Osteoblast (primary cell): ENCODE measurements at regions not wholly inside any gene's neighbourhood (a gene's known extent, or its start where the extent isn't known, plus 50 kb on each side); places are given as distances from the start of the nearest gene placed in this dataset.
"Not testable (repeated sequence)": the region's sequence is repeated elsewhere in the genome, so short reads cannot be mapped to it uniquely, and the experiment has no call there.

Experiments
- DNase-seq: peaks from one replicate; pipeline ENCODE4 v3.0.0; 2011; ENCODE audit warnings: low spot score, mixed read lengths; ENCODE audit not compliant: insufficient read length; ENCODE audit errors: missing footprints
- H2AFZ ChIP-seq: 2 replicates; pipeline ENCODE4 v1.6.0; 2011; ENCODE audit warnings: mild to moderate bottlenecking, low read length
- H3K27ac ChIP-seq: 2 replicates; pipeline ENCODE4 v1.5.1; 2011; ENCODE audit warnings: mild to moderate bottlenecking, low read depth, low read length, moderate library complexity
- H3K27me3 ChIP-seq: 2 replicates; pipeline ENCODE4 v1.6.0; 2012; ENCODE audit warnings: mild to moderate bottlenecking, control low read depth, inconsistent platforms, low read length, moderate library complexity; ENCODE audit not compliant: insufficient read depth
- H3K36me3 ChIP-seq: 2 replicates; pipeline ENCODE4 v1.5.1; 2011; ENCODE audit warnings: mild to moderate bottlenecking, low read length, control low read depth, moderate library complexity; ENCODE audit not compliant: insufficient read depth
- H3K4me1 ChIP-seq: 2 replicates; pipeline ENCODE4 v1.5.1; 2011; ENCODE audit warnings: mild to moderate bottlenecking, low read length, control low read depth, moderate library complexity; ENCODE audit not compliant: insufficient read depth
- H3K4me2 ChIP-seq: 2 replicates; pipeline ENCODE4 v1.6.0; 2011; ENCODE audit warnings: mild to moderate bottlenecking, low read length; ENCODE audit not compliant: insufficient read depth
- H3K4me3 ChIP-seq: fragments of 200-600 bp; sonication (generic); 3 replicates; pipeline ENCODE4 v1.5.1; 2012; ENCODE audit warnings: mild to moderate bottlenecking, low read length, inconsistent platforms; ENCODE audit not compliant: insufficient read depth
- H3K79me2 ChIP-seq: 2 replicates; pipeline ENCODE4 v1.6.0; 2012; ENCODE audit warnings: mild to moderate bottlenecking, low read length, control low read depth, inconsistent platforms; ENCODE audit not compliant: insufficient read depth
- H3K9me3 ChIP-seq: 2 replicates; pipeline ENCODE4 v1.5.1; 2011; ENCODE audit warnings: low read depth, low read length, control low read depth
- H4K20me1 ChIP-seq: 2 replicates; pipeline ENCODE4 v1.6.0; 2012; ENCODE audit warnings: mild to moderate bottlenecking, low read length, control low read depth; ENCODE audit not compliant: insufficient read depth
- CTCF ChIP-seq: IDR thresholded peaks from 2 replicates; pipeline ENCODE4 v1.5.1; 2011; ENCODE audit warnings: mild to moderate bottlenecking, low read depth, low read length, moderate library complexity; ENCODE audit errors: extremely low read depth

GRCh38 chr3:143918848-143919247, 52.8 kb upstream of the DIPK2A start:
- Histone ChIP-seq H2AFZ (no peak overlapping the region), H3K36me3 (no peaks in the 10 kb centered on the region), H3K9me3 (no peaks in the 10 kb centered on the region), H3K4me2 (no peak overlapping the region), H3K4me1 (no peaks in the 10 kb centered on the region), H3K27ac (no peak overlapping the region), H3K27me3 (no peaks in the 10 kb centered on the region), H3K4me3 (no peak overlapping the region), H4K20me1 (no peaks in the 10 kb centered on the region), H3K79me2 (no peaks in the 10 kb centered on the region)
- peak; percentile 3 for DNase-seq
- no peak for TF ChIP-seq CTCF

- not testable (repeated sequence) for H3K27me3 ChIP-seq, H3K4me2 ChIP-seq, H3K4me1 ChIP-seq, H3K27ac ChIP-seq, H3K36me3 ChIP-seq, H3K79me2 ChIP-seq, H3K4me3 ChIP-seq, H4K20me1 ChIP-seq, H3K9me3 ChIP-seq, H2AFZ ChIP-seq, DNase-seq
Observed at GRCh38 chr3:143921176-143921575, 50.4 kb upstream of the DIPK2A start.
